ENCODE measurements at regions not wholly inside any gene's neighbourhood (a gene's known extent, or its start where the extent isn't known, plus 50 kb on each side); places are given as distances from the start of the nearest gene placed in this dataset.
"Not testable (repeated sequence)": the region's sequence is repeated elsewhere in the genome, so short reads cannot be mapped to it uniquely, and the experiment has no call there.

GRCh38 chr10:56095506-56096225 is 265.4 kb downstream of the ZWINT start:
- Mint-ChIP-seq H3K36me3 (ENCODE audit: low read depth, unreplicated experiment) (no peaks in the 10 kb centered on the region), H3K27ac (ENCODE audit: unreplicated experiment) (no peak overlapping the region), H3K4me1 (ENCODE audit: low read depth, unreplicated experiment) (no peaks in the 10 kb centered on the region), H3K9me3 (ENCODE audit: unreplicated experiment) (no peaks in the 10 kb centered on the region), H3K4me3 (ENCODE audit: unreplicated experiment) (no peak overlapping the region), H3K27me3 (ENCODE audit: low read depth, unreplicated experiment) (no peaks in the 10 kb centered on the region)
- TF ChIP-seq EZH2 (IDR thresholded peaks at IDR 0.05; ENCODE audit: insufficient read depth, low read length) (no peak), CTCF (IDR thresholded peaks at IDR 0.05; ENCODE audit: insufficient read depth, low read depth, low read length) (no peak)
- no peak overlapping the region for H3K4me3 ChIP-seq (ENCODE audit: insufficient read depth, low read depth, low read length)
- H3K27me3 ChIP-seq (ENCODE audit: insufficient read depth, low read length) = no peaks in the 10 kb centered on the region
- FAIRE-seq = no peak
- H3K9me3 ChIP-seq (ENCODE audit: insufficient read depth, low read depth, low read length) = peaks cover 10% of the 10 kb centered on the region
- H3K79me2 ChIP-seq (ENCODE audit: insufficient read depth, low read length) = no peaks in the 10 kb centered on the region
- no peak overlapping the region for H3K27ac ChIP-seq (ENCODE audit: low read depth, low read length)
- no peak overlapping the region for H3K9ac ChIP-seq (ENCODE audit: low read length)
- H2AFZ ChIP-seq (ENCODE audit: low read depth, low read length) = no peak overlapping the region
- no peaks in the 10 kb centered on the region for H4K20me1 ChIP-seq (ENCODE audit: insufficient read depth, low read length)
- no peaks in the 10 kb centered on the region for H3K36me3 ChIP-seq (ENCODE audit: insufficient read depth, low read length)
- no peak for DNase-seq (ENCODE audit: low read depth)
- H3K4me1 ChIP-seq (ENCODE audit: insufficient read depth, low read length) = no peaks in the 10 kb centered on the region
- H3K4me2 ChIP-seq (ENCODE audit: low read length) = no peak overlapping the region

GRCh38 chr10:56093645-56094044 is 267.4 kb downstream of the ZWINT start:
- not testable (repeated sequence) for H3K4me1 ChIP-seq (ENCODE audit: insufficient read depth, low read length); H3K27ac ChIP-seq (ENCODE audit: low read depth, low read length); DNase-seq (ENCODE audit: low read depth); H3K9ac ChIP-seq (ENCODE audit: low read length); H3K4me2 ChIP-seq (ENCODE audit: low read length); H3K79me2 ChIP-seq (ENCODE audit: insufficient read depth, low read length); H3K36me3 Mint-ChIP-seq (ENCODE audit: low read depth, unreplicated experiment); H2AFZ ChIP-seq (ENCODE audit: low read depth, low read length); H3K4me3 ChIP-seq (ENCODE audit: insufficient read depth, low read depth, low read length); H3K27ac Mint-ChIP-seq (ENCODE audit: unreplicated experiment); H4K20me1 ChIP-seq (ENCODE audit: insufficient read depth, low read length); H3K9me3 ChIP-seq (ENCODE audit: insufficient read depth, low read depth, low read length); H3K4me1 Mint-ChIP-seq (ENCODE audit: low read depth, unreplicated experiment); H3K27me3 ChIP-seq (ENCODE audit: insufficient read depth, low read length); FAIRE-seq; H3K9me3 Mint-ChIP-seq (ENCODE audit: unreplicated experiment); H3K4me3 Mint-ChIP-seq (ENCODE audit: unreplicated experiment); H3K27me3 Mint-ChIP-seq (ENCODE audit: low read depth, unreplicated experiment); H3K36me3 ChIP-seq (ENCODE audit: insufficient read depth, low read length)

GRCh38 chr10:56091872-56092271 is 269.2 kb downstream of the ZWINT start:
- H3K27me3 Mint-ChIP-seq (ENCODE audit: low read depth, unreplicated experiment) = no peaks in the 10 kb centered on the region
- H3K36me3 Mint-ChIP-seq (ENCODE audit: low read depth, unreplicated experiment) = no peaks in the 10 kb centered on the region
- H3K9me3 ChIP-seq (ENCODE audit: insufficient read depth, low read depth, low read length) = peaks cover 10% of the 10 kb centered on the region
- H3K4me2 ChIP-seq (ENCODE audit: low read length) = no peak overlapping the region
- H3K4me1 Mint-ChIP-seq (ENCODE audit: low read depth, unreplicated experiment) = no peaks in the 10 kb centered on the region
- H4K20me1 ChIP-seq (ENCODE audit: insufficient read depth, low read length) = no peaks in the 10 kb centered on the region
- no peak overlapping the region for H3K27ac Mint-ChIP-seq (ENCODE audit: unreplicated experiment)
- H3K9me3 Mint-ChIP-seq (ENCODE audit: unreplicated experiment) = peaks cover 4% of the 10 kb centered on the region
- TF ChIP-seq CTCF (IDR thresholded peaks at IDR 0.05; ENCODE audit: insufficient read depth, low read depth, low read length) = no peak
- no peak for TF ChIP-seq EZH2 (IDR thresholded peaks at IDR 0.05; ENCODE audit: insufficient read depth, low read length)
- no peak overlapping the region for H3K4me3 ChIP-seq (ENCODE audit: insufficient read depth, low read depth, low read length)
- no peaks in the 10 kb centered on the region for H3K36me3 ChIP-seq (ENCODE audit: insufficient read depth, low read length)
- no peak overlapping the region for H3K4me3 Mint-ChIP-seq (ENCODE audit: unreplicated experiment)
- no peak overlapping the region for H3K9ac ChIP-seq (ENCODE audit: low read length)
- no peak overlapping the region for H2AFZ ChIP-seq (ENCODE audit: low read depth, low read length)
- H3K27me3 ChIP-seq (ENCODE audit: insufficient read depth, low read length) = no peaks in the 10 kb centered on the region
- H3K27ac ChIP-seq (ENCODE audit: low read depth, low read length) = no peak overlapping the region
- FAIRE-seq (no peak), DNase-seq (ENCODE audit: low read depth) (no peak)
- no peaks in the 10 kb centered on the region for H3K79me2 ChIP-seq (ENCODE audit: insufficient read depth, low read length)
- no peaks in the 10 kb centered on the region for H3K4me1 ChIP-seq (ENCODE audit: insufficient read depth, low read length)

All from astrocyte (in vitro differentiated cells and primary cell).